HG02588 (cell line): ENCODE measurements at regions not wholly inside any gene's neighbourhood (a gene's known extent, or its start where the extent isn't known, plus 50 kb on each side); places are given as distances from the start of the nearest gene placed in this dataset.

ENCODE experiments used
- ATAC-seq: cut with Tn5 transposase; IDR thresholded peaks from one replicate; pipeline ENCODE4 v1.9.1; 2021; ENCODE audit warnings: mild to moderate bottlenecking, moderate library complexity; ENCODE audit not compliant: unreplicated experiment

GRCh38 chr18:56038171-56039030 lies 450.4 kb upstream of the TCF4 start:
- ATAC-seq, result no peak

GRCh38 chr18:56036741-56037140 lies 448.7 kb upstream of the TCF4 start:
- no peak for ATAC-seq

- ATAC-seq, result no peak
Measured at GRCh38 chr18:56035546-56035945, 447.6 kb upstream of the TCF4 start.

DNA sequence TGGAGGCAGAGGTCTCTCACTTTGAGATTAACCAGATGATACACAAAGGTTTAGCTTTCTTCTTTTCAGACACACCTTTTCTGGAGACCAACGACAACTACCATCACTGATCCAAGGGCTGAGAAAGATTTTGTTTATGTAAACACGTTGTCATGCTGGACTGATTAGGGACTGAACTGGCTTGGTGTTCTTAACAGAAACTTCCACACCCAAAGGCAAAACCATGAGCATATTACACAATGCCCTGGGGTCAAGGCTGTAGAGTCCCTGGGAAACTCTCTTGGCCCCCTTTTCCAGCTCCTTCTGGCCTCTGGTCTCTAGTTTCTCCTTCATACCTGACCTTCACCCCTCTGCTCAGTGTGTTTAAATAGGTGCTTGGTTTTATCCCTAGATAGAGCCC lies 447.0 kb upstream of the TCF4 start:
- no peak for ATAC-seq

DNA sequence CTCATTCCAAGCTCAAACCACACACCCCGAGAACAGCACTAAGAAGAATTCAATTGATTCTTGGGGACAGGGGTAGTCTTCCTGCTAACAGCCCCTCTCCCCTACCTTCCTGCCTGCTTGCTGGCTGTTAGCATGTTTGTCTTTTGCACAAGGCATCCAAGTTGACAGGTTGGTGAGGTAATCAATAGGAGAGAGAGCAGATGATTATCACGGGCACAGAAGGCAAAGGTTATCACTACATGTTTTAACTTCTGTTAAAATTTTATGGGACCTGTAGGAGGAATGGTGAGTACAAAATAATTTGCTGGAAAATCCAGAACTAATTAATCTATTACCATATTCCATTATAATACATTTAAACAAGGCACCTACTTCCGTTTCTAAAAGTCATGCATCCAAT lies 442.1 kb upstream of the TCF4 start:
- ATAC-seq, result no peak

DNA sequence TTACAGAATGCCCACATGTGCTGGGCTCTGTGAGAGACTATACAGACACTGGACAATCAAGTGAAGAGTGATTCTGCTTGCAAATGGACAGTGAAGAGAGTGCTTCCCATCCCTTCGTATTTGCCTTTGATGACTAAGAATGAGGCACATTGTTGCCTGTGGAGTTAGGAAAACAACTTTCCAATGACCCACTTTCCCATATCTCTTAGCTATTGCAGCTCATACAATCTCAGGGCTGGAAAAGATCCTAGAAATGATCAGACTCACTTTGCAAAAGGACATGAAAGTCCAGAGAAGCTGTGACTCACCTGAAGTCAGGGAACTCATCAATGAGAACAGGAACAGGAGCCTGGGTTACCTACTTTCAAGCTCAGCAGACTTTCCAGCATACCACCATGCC lies 440.5 kb upstream of the TCF4 start:
- no peak for ATAC-seq

DNA sequence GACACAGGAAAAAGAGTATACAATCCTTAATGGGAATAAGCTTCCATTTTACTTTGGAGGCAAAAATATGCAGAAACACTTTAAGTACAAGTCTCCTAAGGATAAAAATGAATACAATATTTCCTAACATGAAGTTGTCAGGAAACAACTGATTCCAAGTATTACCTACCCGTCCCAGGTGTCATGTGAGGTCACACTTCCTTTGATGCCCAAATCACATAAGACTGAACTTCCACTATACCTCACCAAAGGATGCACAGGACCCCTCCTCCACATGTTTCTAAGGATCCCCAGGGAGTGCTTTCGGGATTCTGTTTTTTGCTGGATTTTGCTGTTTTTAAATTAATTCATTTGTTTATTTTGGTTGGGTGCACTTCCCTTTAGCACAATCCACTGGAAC lies 438.5 kb upstream of the TCF4 start:
- ATAC-seq, result no peak

DNA sequence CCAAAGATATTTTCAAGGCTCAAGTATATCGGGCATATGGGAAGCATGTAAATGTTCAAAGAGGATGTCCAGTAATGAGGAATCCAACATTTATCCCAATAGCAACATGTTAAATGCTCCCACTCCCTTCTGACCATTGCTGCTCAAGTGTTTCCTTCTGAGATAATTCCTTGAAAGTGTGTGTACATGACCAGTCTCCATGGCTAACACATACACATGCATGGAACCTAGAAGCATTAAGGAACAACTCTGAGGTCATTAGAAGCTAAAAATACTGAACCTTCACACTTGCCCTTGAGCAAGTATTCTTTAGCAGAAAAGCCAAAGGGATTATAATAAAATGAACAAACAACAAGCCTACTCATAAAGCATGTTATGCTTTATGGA lies 433.8 kb upstream of the TCF4 start:
- ATAC-seq, result no peak

DNA sequence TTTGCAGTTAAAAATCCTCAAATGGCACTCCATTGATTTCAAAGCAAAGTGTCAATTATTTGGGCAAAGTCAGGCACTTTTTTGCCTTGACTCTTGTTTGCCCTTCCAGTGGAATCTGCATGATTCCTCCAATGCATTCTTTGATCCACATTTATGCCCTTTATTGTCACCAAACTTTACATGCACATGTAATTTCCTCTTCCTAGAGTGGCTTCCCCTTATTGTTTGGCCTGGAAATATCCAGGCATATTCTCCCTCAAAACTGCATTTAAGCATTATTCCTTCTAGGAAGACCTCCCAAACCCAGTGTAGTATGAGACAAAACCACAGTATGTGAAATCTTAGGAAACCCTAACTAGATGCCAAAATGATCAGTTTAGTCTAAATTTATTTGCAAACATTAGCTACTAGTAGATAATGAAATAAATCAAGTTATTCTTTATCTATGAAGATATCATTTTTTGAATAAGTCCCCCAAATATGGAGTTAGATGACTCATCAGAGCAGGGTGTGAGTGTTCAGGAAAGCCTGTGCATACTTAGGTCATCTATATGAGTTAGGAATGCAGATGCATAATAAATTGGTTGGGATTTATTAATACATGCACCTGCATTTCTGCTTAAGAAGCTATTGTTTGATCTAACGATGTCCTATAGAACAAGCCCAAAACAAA lies 433.3 kb upstream of the TCF4 start:
- no peak for ATAC-seq

DNA sequence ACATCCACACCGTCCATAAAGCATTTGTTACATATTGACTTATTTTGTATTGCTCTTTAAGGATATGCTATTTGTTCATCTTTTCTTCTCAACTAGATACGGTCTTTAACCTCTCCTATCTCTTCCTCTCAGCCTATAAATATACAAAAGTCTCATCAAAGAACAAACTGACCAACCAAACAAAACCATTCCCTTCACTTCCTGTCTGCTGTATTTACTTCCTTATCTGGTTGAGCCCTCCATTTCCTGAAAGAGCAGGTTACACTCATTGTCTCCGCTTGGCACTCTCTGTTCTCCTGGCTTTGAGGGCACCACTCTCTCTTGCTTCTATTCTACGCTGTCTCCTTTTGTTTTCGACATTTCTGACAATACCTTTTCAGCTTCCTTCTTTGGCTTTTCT lies 431.9 kb upstream of the TCF4 start:
- ATAC-seq, result no peak

- no peak for ATAC-seq
Measured at GRCh38 chr18:56019156-56019555, 431.2 kb upstream of the TCF4 start.

- no peak for ATAC-seq
Measured at GRCh38 chr18:56009411-56009810, 421.4 kb upstream of the TCF4 start.

GRCh38 chr18:56003720-56004088 lies 415.7 kb upstream of the TCF4 start:
- no peak for ATAC-seq

GRCh38 chr18:56003009-56003719 lies 415.2 kb upstream of the TCF4 start:
- no peak for ATAC-seq

DNA sequence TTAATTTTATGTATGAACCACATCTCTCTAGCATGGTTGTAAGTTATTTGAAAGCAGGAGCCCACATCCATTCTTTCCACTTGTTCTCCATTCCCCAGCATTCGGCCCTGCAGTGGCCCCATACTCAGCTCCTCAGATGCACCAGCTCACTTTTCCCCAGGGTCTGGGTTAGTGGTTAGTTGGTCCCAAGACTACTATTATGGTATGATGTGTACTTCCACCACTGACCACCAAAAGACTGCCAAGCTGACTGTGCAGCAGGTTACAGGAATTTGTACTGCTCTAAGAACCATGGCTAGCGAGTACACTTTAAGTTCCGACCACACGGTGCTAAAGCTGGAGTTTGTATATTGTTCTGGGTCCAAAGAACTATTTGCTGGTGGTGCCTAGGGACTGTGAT lies 413.6 kb upstream of the TCF4 start:
- no peak for ATAC-seq

- ATAC-seq, result no peak
Measured at GRCh38 chr18:56000041-56000440, 412.0 kb upstream of the TCF4 start.

DNA sequence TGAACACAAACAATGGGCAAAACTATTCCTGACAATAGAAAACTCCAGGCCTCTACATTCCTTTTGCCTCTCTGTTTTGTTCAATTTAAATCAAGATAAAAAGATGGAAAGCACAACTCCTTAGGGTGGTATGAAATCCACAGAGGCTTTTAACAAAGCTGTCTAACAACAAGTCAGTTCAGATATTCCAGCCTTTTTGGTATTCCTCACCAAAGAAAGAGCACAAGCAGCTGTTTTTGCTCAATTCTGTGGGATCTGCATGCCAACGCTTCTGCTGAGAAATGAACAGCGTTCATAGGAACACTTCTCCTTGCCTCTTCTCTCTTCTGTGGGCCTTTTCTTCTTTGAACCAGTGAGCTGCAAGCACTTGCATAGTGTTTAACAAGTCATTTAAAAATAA lies 411.6 kb upstream of the TCF4 start:
- no peak for ATAC-seq

- no peak for ATAC-seq
Measured at GRCh38 chr18:55998801-55999385, 410.9 kb upstream of the TCF4 start.

GRCh38 chr18:55998071-55998522 lies 410.1 kb upstream of the TCF4 start:
- ATAC-seq, result no peak

DNA sequence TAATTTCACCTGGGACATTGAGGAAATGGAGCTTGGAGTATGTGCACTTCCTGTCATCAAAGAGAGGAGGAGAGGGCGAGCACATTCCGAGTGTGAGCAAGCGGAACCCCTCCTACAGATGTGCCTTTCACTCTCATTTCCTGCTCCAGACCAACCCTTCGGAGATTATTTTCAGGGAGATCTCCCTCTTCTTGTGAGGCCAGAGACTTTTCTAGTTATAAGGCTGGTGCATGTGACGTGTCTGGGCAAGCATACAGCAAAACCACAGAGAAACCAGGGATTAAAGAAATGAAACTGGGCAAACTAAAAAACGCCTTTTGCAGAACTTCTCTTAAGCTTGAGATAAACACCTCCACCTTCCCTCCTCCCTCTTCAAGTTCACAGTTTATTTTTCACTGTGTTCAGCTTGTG lies 409.2 kb upstream of the TCF4 start:
- ATAC-seq, result peak; percentile 40

DNA sequence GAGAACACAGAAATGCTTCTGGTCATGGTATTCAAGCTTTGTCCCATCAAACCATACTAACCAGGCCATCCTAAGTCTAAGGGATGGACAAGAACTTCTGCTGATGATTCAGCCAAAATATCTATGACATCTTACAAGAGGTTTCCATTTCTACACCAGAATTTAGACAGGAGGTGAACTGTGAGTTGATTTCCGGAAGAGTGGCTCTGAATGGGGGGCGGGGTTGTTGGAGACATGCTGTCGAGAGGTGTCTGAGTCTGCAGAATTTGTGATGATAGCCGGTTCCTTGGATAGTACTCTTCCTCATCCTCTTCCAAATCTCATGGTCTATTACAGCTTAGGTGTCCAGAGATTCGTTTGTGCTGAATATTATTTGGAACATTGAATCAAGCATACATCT lies 408.7 kb upstream of the TCF4 start:
- no peak for ATAC-seq
